NCI-H2029 treated with DMSO at 0.1 percent for 48 hours (cell line): ENCODE measurements at regions not wholly inside any gene's neighbourhood (a gene's known extent, or its start where the extent isn't known, plus 50 kb on each side); places are given as distances from the start of the nearest gene placed in this dataset.

Source experiments
- DNase-seq: peaks from one replicate; lab custom pipeline; 2025; lab: John Stamatoyannopoulos, UW

- DNase-seq = no peak
Observed at GRCh38 chr19:31943778-31944177, 401.6 kb upstream of the ZNF507 start.

GRCh38 chr19:31944326-31944725, 401.1 kb upstream of the ZNF507 start:
- no peak for DNase-seq

DNA sequence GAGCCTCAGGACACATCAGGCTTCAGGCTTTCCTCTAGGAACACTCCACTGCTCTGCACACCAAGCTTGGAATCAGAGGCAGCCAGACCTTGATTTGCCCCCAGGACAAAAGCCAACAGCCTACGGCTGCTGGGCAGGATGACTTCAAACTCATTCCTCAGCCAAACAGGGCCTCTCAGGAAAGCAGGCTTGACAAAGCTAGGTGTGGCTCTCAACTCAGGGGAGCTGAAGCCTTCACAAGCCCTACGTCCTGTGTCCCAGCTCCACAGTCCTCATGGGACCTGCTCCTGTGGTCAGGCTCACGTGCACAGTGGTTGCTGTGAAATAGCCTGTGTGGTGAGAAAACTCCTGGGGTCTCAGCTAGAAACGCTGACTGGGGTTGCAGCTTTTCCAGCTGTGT, 398.9 kb upstream of the ZNF507 start:
- no peak for DNase-seq

DNA sequence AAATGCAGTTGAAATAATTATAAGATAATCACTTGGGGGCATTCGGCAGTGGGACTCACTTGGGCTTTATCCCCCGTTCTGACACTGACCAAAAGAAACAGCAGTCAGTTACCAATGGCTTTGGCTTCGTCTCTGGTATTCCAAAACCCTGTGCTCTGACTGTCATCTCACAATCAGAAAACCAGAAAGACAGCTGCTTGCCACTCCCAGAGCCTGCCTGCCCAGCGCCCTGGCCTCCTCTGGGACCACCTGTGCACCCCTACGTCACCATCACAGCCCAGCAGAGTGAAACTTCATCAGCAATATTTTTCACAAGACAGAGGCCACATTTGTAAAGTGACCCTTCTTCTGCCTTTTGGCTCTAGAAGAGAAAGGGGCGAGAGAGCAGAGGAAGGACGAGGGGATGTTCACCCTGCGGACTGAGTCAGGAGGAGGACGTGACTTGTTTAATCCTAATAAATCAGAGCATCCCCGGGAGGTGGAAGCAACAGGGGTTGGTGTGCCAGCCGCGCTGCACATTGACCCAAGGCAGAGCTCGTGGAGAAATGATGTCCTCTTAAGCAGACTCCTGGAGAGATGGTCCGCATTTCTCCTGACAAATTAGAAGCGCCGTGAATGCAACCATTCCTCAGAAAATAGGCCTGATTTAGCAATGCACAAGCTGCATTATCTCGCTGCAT, 397.8 kb upstream of the ZNF507 start:
- DNase-seq = no peak

GRCh38 chr19:31952693-31953092, 392.7 kb upstream of the ZNF507 start:
- no peak for DNase-seq

DNA sequence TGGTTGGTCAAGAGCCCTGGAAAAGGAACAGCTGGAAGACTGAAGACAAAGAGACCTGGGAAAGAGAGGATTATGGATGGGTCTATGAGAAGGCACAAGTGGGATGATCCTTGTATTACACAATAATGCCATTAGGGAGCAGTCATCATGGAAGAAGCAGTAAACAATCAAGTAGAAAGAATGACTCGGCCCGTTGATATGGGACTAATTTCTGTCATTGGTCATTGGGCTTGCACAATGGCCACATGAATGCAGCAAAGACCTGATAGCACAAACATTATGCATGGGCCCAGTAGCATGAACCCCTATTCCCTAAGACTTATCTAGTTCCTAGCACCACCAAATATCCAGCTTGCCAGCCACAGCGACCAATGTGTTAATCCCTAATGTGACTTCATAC, 390.3 kb upstream of the ZNF507 start:
- DNase-seq = no peak

- no peak for DNase-seq
Observed at GRCh38 chr19:31955884-31956283, 389.5 kb upstream of the ZNF507 start.

DNA sequence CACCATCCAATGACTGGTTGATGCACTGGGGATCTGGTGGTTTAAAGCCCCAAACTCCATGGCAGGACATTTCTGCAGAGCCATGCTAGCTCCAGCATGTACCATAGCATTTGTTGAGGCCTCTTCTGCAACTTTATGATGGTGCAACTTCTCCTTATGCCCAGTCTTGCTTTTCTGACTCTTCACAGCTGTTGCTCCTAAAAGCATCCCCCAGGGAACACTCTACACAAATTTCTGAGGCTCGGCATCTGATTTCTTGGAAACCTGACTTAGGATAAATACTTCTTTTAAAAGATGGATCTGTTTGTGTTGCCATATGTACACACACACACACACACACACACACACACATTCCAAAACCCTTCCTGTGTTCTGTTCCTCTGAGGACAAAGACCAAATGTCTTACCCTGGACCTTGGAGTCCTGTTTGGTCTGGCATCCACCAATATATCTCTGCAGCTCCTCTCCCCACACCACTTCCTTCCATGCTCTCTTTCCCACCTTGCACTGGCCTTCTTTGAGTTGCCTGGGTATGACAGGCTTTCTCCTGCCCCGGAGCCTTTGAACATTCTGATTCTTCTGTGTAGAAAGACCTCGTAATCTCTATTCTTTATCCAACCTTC, 388.5 kb upstream of the ZNF507 start:
- DNase-seq = no peak

- no peak for DNase-seq
Observed at GRCh38 chr19:31957711-31958110, 387.7 kb upstream of the ZNF507 start.

GRCh38 chr19:31959527-31960018, 385.8 kb upstream of the ZNF507 start:
- no peak for DNase-seq

- no peak for DNase-seq
Observed at GRCh38 chr19:31960474-31960873, 384.9 kb upstream of the ZNF507 start.

GRCh38 chr19:31961191-31961590, 384.2 kb upstream of the ZNF507 start:
- no peak for DNase-seq

DNA sequence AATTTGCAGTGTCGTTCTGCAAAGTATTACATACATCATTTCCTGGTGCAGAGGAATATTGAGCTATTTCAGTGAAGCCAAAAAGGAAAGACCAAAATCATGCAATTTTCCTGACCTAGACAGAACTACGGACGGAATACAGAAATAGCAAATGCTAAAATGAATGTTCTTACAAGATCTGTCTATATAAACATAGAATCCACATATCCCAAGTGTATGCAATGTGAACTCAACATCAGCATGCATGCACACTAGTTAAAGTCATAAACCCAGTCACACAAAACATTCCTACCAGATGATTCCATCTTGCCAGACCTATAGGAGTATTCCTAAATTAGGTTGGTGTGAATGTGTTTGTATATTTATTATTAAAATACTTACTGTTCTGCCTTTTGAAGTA, 383.7 kb upstream of the ZNF507 start:
- DNase-seq = no peak

GRCh38 chr19:31962561-31962996, 382.8 kb upstream of the ZNF507 start:
- DNase-seq = no peak

DNA sequence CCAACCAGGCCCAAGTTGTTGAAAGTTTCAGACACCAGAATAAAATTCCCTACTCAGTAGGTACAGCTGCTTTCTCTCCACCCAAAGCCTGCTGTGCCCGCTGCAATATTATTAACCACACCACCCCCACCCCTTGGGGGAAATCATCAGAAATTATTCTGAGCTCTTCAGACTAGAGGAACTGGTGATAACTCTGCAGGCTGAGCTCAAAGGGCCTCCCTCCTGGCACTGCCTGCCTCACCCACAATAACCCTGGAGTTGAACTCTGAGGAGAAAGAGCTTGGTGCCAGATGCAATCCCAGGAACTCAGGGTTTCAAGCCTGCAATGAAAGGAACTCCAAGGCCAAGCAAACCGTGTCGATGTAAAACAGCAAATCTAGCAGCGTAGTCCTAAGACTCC, 381.7 kb upstream of the ZNF507 start:
- DNase-seq = no peak

GRCh38 chr19:31969016-31969415, 376.4 kb upstream of the ZNF507 start:
- DNase-seq = no peak

DNA sequence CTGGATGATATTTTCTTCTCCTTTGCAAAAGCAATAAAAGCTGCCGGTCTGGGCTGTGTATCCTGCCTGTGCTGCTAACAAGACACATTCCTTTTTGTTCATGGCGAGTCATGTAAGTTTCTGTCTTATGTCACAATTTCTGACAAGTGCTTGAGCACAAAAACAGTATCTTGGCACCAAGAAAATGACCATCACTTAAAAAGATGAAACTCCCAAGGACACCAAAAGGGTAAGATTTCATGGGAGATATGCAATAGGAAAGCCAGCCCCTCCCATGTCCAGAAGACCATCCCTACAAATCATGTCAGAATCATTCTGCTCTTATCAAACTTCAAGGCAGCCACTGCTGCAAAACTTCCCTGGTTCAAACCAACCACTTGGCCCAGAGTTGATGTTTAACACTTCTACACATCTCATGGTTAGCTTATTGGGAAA, 375.4 kb upstream of the ZNF507 start:
- DNase-seq = no peak

DNA sequence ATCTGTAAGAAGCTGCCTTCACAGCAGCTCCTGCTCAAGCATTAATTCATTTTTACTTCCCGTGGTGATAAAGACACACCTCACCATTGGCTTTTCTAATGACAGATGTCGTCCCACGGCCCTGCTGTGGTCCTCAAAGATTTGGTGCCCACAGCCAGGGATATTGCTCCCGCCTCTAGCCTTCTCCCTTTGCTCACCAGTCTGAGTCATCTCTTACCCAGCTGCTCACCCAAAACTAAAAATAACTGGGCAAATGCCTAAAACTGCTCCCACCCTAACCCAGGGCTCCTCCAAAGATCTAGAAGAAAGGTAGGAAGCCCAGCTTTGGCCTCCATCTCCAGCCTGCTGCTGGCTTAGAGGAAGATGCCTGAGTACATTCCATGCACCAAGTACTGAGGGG, 371.1 kb upstream of the ZNF507 start:
- DNase-seq = no peak

- DNase-seq = no peak
Observed at GRCh38 chr19:31974941-31975340, 370.5 kb upstream of the ZNF507 start.

DNA sequence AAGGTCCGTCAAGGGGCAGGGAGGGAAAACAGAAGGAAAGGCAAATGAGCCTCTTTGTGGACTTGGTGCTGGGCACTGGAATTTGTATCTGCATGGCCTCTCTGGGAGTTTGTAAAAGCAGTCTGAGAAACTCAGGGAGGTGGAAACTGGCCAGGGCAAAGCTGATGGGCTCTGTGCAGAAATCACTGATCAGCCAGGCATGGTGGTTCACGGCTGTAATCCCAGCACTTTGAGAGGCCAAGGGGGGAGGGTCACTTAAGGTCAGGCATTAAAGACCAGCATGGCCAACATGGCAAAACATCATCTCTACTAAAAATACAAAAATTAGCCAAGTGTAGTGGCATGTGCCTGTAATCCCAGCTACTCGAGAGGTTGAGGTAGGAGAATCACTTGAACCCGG, 369.9 kb upstream of the ZNF507 start:
- DNase-seq = no peak

DNA sequence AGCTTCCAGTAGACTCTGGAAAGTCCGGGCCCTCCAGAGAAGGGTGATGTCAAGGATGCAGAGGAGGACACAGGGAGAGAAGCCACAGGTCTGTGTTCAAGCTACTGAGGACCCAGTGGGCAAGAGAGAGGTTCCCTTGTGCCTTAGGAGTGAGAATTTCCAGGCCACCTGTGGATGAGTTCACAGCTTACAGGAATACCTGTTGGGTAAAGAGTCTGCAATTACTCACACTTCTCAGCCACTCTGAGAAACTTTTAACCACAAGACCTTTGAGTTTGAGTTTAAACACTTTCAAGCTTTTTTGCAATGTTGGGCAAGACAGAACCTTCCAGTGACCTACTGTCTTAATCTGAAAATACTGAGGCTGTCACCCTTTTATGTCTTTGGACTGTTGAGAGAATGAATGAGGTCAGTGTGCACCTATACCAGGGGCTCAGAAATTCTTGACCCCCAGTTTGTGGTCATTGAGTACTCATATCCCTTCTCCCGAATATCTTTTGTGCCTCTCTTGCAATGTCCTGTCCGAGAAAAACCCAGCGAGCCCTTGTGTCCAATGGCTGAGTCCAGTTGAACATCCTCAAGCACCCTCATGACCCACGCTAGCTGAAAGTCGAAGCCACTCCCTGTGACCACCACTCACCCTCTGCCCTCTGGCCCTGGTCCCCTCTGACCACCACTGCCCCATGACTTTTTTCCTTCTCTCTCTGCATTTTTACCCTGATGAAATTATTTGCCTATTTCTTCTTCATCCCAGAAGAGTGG, 368.5 kb upstream of the ZNF507 start:
- DNase-seq = no peak

GRCh38 chr19:31979362-31979761, 366.0 kb upstream of the ZNF507 start:
- DNase-seq = no peak
